ENCODE measurements at regions not wholly inside any gene's neighbourhood (a gene's known extent, or its start where the extent isn't known, plus 50 kb on each side); places are given as distances from the start of the nearest gene placed in this dataset.

GRCh38 chr15:39273717-39274411 is 307.0 kb upstream of the THBS1 start:
- DNase-seq (ENCODE audit: low spot score): no peak

DNA sequence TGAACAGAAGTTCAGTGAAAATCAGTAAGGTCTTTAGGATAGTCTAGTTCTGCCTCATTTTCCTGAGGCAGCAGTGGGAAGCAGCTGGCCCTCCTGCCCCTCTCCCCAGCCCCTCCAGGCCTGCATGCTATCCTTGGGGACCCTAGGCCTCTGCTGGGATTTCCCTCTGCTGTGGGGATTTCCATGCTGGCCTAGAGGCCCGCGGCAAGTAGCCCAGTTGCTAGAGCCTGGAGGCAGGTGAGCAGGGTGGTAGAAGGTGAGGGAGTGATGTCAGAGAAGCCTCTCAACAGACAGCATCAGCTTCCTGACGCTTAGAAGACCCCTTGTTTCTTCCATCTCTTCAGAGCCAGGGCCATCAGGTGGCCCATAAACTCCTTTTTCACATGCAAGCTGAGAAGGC is 305.8 kb upstream of the THBS1 start:
- no peak for DNase-seq (ENCODE audit: low spot score)

DNA sequence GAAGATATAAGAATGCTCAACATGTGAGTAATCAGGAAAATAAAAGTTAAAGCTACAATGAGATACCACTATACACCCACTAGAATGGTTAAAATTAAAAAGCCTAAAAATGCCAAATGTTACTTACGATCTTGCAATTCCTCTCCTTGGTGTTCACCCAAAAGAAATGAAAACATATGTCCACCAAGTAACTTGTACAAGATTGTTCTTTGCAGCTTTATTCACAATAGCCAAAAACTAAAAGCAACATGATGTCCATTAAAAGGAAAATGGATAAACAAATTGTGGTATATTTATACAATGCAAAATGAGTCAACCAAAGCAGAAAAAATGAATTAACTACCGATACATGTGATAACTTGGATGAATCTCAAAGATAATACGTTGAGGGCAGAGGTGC is 301.6 kb upstream of the THBS1 start:
- DNase-seq (ENCODE audit: low spot score): no peak

- no peak for DNase-seq (ENCODE audit: low spot score)
Observed at GRCh38 chr15:39281094-39281493, 299.8 kb upstream of the THBS1 start.

GRCh38 chr15:39282663-39283208 is 298.1 kb upstream of the THBS1 start:
- DNase-seq (ENCODE audit: low spot score): no peak

DNA sequence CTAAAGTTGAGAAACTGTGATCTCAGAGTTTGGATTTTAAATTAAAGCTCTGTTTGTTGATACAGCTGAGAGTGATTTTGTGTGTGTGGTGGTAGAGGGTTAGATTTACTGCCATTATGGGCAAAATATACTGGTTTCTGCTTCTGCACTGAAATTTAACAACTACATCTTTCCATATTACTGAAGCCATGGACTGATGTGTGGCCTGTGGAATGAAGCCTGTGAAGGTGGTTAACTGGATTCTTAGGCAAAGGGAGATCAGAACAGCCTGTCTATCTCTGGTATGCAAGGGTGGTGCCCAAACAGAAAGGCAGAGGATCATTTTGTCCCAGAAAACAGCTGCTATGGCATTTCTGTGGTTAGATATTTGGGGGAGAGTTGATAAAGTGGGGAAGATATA is 297.3 kb upstream of the THBS1 start:
- no peak for DNase-seq (ENCODE audit: low spot score)

- no peak for DNase-seq (ENCODE audit: low spot score)
Observed at GRCh38 chr15:39285071-39285470, 295.8 kb upstream of the THBS1 start.

GRCh38 chr15:39285663-39286062 is 295.2 kb upstream of the THBS1 start:
- no peak for DNase-seq (ENCODE audit: low spot score)

DNA sequence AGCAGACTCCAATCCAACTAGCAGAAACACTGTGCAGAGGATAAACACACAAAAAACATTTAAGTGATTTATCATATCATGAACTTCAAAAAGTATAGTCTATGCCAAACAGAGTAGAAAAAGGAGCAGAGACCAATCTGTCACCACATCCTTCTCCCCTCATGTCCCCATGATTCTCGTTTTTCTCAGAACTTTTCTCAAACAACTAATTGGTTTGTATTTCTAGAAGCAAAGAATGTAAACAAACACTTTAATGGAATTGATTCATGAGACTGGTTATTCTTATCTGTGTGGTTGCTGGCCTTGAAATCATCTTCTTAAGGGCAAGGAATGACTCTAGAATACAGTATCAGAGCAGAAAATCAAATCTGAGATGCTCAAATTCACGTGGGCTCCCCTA is 294.2 kb upstream of the THBS1 start:
- no peak for DNase-seq (ENCODE audit: low spot score)

GRCh38 chr15:39287322-39288195 is 293.3 kb upstream of the THBS1 start:
- no peak for DNase-seq (ENCODE audit: low spot score)

DNA sequence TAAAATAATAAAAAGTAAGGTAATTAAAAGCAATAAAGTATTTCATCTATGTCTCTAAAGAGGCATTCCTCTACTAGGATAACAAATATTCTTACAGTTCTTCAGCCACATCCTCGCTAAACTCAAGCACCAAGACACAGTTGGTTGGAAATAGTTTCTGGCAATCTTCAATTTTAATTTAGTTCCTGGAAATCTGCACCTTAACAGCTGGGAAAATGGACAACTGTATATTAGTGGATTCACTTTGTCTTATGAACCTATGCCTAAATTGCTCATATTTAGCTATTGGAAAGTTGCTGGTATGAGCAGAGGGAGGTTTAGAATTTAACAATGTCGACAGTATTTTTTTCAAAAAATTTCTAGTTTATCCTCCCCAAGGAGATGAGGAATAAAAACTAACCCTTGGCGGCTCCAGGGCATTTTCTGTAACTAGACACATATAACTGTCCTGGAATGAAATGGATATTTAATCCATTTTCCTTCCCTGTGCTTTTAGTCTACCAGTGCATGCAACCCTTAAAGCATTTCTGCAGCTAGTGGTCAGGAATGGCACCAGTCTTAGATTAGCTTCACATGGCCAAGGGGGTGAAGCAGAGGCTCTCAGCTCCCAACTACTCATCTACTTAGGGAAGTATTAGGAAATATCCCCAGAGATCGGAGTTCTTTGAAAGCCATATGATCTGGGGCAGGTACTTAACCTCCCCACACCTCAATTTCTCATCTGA is 290.0 kb upstream of the THBS1 start:
- no peak for DNase-seq (ENCODE audit: low spot score)

DNA sequence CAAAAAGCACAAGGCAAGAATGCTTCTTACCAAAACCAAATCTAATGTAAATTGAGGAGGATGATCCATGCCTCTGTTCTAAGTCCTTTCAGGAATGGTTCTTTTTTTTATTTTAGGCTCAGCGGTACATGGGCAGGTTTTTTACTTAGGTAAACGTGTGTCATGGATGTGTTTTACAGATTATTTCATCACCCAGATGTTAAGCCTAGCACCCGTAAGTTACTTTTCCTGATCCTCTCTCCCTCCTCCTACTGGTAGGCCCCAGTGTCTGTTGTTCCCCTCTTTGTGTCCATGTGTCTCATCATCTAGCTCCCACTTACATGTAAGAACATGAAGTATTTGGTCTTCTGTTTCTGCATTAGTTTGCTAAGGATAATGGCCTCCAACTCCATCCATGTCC is 289.2 kb upstream of the THBS1 start:
- DNase-seq (ENCODE audit: low spot score): no peak

DNA sequence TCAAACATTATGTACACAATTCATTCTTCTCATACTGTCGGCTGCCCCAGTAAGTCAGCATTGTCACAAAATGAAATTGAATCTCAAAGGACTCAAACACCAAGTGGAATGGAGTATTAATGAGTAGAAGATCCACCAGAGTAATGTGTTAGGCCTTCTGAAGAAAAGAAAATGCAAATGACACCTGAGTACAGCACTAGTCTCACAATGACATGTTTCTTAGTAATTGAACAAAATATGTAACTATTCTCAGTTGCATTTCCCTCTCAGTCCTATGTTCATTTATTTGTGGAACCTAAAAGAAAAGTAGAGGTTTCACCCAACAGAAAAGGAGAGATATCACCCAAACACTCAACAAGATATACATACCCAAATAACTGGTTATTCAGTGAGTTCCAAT is 283.9 kb upstream of the THBS1 start:
- DNase-seq (ENCODE audit: low spot score): no peak

GRCh38 chr15:39298271-39298962 is 282.5 kb upstream of the THBS1 start:
- DNase-seq (ENCODE audit: low spot score): no peak

DNA sequence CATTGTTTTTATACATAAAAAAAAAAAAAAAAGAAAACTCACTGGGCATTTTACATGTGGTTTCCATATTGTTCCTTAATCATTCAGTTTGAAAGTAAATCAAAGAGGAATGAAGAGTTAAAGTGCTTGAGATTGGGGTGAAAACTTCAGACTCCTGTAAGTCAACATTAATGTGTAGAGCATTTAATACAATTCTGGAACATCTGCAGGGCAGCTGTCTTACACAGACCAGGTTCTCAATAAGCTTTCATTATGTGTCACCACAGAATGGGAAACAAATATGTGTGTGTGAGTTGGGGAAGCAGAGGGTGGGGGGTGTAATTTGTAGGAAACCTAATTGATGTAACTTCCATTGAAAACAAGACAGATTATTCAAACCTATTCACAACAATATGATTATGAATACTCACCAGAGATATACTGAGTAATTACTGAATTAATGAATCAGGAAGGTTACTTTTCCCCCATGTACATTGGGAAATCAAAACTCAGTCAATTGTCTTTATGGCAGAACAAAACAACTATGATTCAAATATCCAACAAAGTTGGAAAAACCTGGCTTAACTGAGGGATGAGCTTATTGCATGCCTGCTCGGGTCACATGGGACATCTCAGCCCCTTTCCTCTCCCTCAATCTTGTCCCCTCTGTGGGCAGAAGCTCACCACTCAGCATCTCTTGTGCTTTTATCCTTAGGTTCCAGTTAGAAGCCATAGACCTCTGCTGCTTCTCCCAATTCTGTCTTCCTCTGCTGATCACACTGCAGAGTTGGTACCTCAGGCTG is 281.2 kb upstream of the THBS1 start:
- DNase-seq (ENCODE audit: low spot score): no peak

DNA sequence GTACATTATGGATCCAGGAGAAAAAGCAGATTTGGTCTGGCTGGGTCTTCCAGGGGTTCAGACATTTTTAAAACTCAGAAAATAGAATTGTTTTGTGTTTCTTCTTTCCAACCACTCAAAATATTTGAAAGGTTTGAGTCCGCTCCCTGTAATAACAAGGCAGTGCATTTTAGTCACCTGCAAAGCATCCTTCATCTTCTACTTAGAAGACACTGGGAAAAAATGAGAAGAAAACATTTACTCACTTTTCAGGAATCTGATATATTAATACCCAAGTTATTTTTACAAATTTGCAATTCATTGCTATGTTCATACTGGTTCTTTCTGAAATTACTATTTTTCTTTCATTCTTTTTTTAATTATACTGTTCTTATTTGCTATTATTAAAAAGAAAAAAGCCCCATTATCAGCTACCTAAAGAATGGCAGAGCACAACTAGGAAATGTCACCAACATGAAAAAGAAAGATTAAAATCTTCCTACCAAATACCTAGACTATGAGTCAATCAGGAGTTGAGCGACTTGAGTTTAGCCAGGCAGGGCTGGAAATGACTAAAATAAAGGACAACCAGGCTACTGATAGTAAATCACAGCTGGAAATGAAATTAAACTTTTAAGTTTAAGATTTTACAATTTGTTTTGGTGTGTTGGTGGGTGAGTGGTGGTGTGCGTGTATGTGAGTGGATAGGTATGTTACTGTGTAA is 280.3 kb upstream of the THBS1 start:
- no peak for DNase-seq (ENCODE audit: low spot score)

GRCh38 chr15:39301589-39301999 is 279.3 kb upstream of the THBS1 start:
- no peak for DNase-seq (ENCODE audit: low spot score)

DNA sequence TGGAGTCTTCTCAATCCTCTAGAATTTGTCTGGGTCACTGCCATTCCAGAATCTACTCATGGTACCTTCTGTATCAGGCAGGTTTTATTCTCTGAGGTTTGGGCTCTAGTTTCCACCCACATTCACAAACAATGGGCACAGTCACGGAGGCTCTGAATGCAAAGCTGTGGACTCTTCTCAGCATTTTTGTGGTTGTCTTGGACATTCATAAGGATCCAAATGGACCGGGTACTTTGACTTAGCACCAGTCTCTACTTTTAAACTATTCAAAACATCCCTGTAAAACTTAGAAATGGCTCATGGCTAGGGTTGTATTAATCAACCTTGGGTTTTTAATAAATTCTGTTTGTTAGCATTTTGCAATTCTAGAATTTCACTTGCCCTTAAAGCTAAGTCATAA is 277.9 kb upstream of the THBS1 start:
- no peak for DNase-seq (ENCODE audit: low spot score)

DNA sequence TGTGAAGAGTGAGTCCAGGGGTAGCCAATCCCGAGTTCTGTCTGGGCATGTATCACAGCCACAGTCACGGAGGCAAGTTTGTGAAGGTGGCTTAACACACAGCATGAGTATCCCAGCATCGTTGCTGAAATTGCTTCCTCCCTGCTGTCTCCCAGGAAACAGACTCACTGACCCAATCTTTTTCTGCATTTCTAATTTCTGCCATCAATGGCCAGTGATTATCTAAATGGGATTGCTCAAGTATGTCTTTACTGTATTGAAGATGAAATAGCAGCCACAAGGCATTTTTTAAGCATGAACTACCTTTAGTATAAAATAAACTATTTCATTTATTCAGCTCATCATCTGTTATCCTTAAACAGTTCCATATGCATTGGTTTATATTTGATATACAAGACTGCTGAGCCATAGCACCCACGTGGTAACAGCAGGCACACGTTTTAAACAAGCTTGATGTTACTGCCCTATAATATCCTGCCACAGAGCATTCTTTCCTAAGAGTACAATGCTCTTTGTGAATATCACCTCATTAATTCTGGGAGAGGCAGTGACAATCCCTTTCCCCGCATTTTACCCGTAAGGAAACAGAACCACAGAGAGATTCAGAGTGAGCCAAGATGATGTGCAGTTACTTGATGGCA is 276.6 kb upstream of the THBS1 start:
- DNase-seq (ENCODE audit: low spot score): no peak
